ENCODE measurements at regions not wholly inside any gene's neighbourhood (a gene's known extent, or its start where the extent isn't known, plus 50 kb on each side); places are given as distances from the start of the nearest gene placed in this dataset.
A peak's percentile ranks its signal among the peaks of the same experiment; 100 is the strongest.
"Not testable (repeated sequence)": the region's sequence is repeated elsewhere in the genome, so short reads cannot be mapped to it uniquely, and the experiment has no call there.

GRCh38 chr7:113783403-113783802 lies 135.4 kb downstream of the PPP1R3A start:
- no peak for DNase-seq (ENCODE audit: low spot score)

GRCh38 chr7:113775804-113776203 lies 143.0 kb downstream of the PPP1R3A start:
- DNase-seq (ENCODE audit: low spot score), result no peak

GRCh38 chr7:113775401-113775800 lies 143.4 kb downstream of the PPP1R3A start:
- no peak for DNase-seq (ENCODE audit: low spot score)

- peak; percentile 45 for DNase-seq (ENCODE audit: low spot score)
These were observed 144.5 kb downstream of the PPP1R3A start for GRCh38 chr7:113774182-113774807.

GRCh38 chr7:113770146-113770738 lies 148.6 kb downstream of the PPP1R3A start:
- no peak for DNase-seq (ENCODE audit: low spot score)

GRCh38 chr7:113768387-113768786 lies 150.4 kb downstream of the PPP1R3A start:
- DNase-seq (ENCODE audit: low spot score), result no peak

GRCh38 chr7:113764401-113765035 lies 154.3 kb downstream of the PPP1R3A start:
- no peak for DNase-seq (ENCODE audit: low spot score)

- DNase-seq (ENCODE audit: low spot score), result peak; percentile 17
These were observed 155.6 kb downstream of the PPP1R3A start for GRCh38 chr7:113763226-113763625.

- no peak for DNase-seq (ENCODE audit: low spot score)
These were observed 162.6 kb downstream of the PPP1R3A start for GRCh38 chr7:113756250-113756649.

- DNase-seq (ENCODE audit: low spot score), result no peak
These were observed 166.1 kb downstream of the PPP1R3A start for GRCh38 chr7:113752689-113753088.

- no peak for DNase-seq (ENCODE audit: low spot score)
These were observed 166.5 kb downstream of the PPP1R3A start for GRCh38 chr7:113752289-113752688.

GRCh38 chr7:113751547-113751946 lies 167.3 kb downstream of the PPP1R3A start:
- DNase-seq (ENCODE audit: low spot score), result no peak

- not testable (repeated sequence) for DNase-seq (ENCODE audit: low spot score)
These were observed 170.4 kb downstream of the PPP1R3A start for GRCh38 chr7:113748385-113748784.

- DNase-seq (ENCODE audit: low spot score), result not testable (repeated sequence)
These were observed 175.8 kb downstream of the PPP1R3A start for GRCh38 chr7:113742946-113743431.

GRCh38 chr7:113742377-113742776 lies 176.4 kb downstream of the PPP1R3A start:
- DNase-seq (ENCODE audit: low spot score), result no peak

- no peak for DNase-seq (ENCODE audit: low spot score)
These were observed 187.2 kb downstream of the PPP1R3A start for GRCh38 chr7:113731571-113731970.

GRCh38 chr7:113730309-113730955 lies 188.4 kb downstream of the PPP1R3A start:
- DNase-seq (ENCODE audit: low spot score), result no peak

- no peak for DNase-seq (ENCODE audit: low spot score)
These were observed 191.3 kb downstream of the PPP1R3A start for GRCh38 chr7:113727486-113727885.

GRCh38 chr7:113722006-113722405 lies 196.8 kb downstream of the PPP1R3A start:
- no peak for DNase-seq (ENCODE audit: low spot score)

GRCh38 chr7:113717739-113718138 lies 201.1 kb downstream of the PPP1R3A start:
- no peak for DNase-seq (ENCODE audit: low spot score)

GRCh38 chr7:113715981-113716856 lies 202.6 kb downstream of the PPP1R3A start:
- no peak for DNase-seq (ENCODE audit: low spot score)

GRCh38 chr7:113715262-113715661 lies 203.5 kb downstream of the PPP1R3A start:
- DNase-seq (ENCODE audit: low spot score), result no peak
